Stimulated activated CD8-positive, alpha-beta memory T cell treated with anti-CD3 and anti-CD28 coated beads, Interleukin-4, amount 100 ng/mL, for 48 hours (primary cell): ENCODE measurements at regions not wholly inside any gene's neighbourhood (a gene's known extent, or its start where the extent isn't known, plus 50 kb on each side); places are given as distances from the start of the nearest gene placed in this dataset.

ENCODE experiments used
- DNase-seq: peaks from one replicate; pipeline ENCODE4 v3.0.0-alpha.2; 2020

DNA sequence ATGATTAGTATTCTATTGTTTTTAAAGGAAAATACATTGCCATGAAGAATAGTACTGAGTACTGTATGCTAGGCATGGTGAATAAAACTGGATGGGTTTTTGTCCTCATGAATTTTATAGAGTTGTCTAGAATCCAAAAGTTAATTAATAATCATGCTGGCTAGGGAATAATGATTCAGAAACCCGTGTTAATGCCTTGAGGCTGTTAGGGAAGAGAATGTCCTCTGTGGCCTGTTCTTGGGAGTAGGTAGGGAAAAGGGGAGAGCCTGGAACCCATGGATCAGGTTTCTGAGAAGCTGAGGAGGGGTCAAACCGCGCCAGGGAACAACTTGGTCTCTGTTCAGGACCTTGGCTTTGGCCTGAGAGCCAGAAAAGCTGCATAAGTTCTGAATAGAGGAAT lies 1376.3 kb upstream of the SLC10A2 start:
- no peak for DNase-seq

DNA sequence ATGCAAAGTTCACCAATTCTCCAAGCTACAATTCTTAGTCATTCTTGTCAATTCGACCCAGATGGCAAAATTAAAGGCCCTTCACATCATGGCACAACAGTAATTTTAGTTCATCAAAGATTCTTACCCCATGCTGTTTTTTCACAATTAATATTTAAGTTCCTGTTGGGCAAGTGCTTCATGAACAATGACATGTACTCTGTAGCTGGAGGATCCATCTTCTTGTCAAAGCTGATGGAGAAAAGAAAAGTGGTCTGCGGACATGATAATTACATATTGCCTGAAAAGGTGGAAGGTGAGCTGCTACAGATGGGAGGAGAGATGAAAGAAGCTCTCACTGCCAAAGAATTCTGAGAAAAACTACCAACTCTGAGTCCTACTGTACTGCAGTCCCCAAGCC lies 1370.3 kb upstream of the SLC10A2 start:
- DNase-seq, result no peak

DNA sequence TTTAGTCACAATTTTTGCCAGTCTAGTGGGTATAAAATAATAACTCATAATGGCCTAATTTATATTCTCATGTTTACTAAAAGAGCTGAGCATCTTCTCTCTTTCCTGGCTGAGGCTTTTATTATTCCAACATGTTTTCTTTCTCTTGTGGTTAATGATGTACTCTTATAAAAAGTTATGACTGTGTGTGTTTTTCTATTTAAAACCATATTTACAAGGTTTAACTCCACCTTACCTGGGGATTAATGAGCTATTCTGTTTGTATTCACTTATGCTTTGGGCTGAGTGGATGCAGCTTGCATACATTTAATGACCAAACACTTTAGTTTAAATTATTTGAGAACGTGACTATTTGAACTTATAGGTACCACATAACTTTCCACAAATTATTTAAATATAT lies 1365.7 kb upstream of the SLC10A2 start:
- no peak for DNase-seq

DNA sequence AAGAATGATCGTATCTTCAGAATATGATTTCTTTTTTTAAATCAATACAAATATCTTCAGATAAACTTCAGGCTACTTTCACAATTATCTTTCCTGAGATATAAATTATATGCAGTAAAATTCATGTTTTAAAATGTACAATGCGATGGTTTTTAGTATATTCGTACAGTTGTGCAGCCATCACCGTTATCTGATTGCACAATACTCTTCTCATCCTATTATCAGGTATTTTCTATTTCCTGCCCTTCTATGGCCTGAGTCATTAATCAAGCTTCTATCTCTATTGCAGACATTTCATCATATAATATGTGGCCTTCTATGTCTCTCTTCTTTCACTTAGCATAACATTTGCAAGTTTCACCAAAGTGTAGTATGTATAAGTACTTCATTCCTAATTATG lies 1360.2 kb upstream of the SLC10A2 start:
- no peak for DNase-seq

GRCh38 chr13:104422668-104423067 lies 1356.5 kb upstream of the SLC10A2 start:
- no peak for DNase-seq

DNA sequence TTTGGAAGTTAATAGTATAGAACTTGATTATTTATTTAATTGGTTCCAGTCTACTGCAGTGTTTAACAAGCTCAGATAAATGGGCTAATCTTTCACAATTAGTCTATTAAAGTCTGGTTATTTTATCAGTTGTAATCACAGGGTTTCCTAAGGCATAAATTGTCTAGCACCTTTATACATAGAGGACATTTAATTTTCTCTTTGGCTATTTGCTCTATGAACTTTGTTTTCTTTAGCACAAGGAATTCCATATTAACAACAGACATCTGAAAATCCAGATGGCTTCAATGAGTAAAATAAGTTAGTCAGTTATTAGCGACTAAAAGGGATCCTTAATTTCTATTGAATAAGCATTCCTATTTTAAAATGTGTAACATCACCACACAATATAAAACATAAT lies 1350.8 kb upstream of the SLC10A2 start:
- no peak for DNase-seq

GRCh38 chr13:104414771-104415170 lies 1348.6 kb upstream of the SLC10A2 start:
- DNase-seq, result no peak

GRCh38 chr13:104414181-104414580 lies 1348.0 kb upstream of the SLC10A2 start:
- no peak for DNase-seq

GRCh38 chr13:104411141-104411765 lies 1345.0 kb upstream of the SLC10A2 start:
- DNase-seq, result no peak

GRCh38 chr13:104408733-104409132 lies 1342.5 kb upstream of the SLC10A2 start:
- DNase-seq, result no peak

- no peak for DNase-seq
These were observed 1338.1 kb upstream of the SLC10A2 start for GRCh38 chr13:104404325-104404724.

DNA sequence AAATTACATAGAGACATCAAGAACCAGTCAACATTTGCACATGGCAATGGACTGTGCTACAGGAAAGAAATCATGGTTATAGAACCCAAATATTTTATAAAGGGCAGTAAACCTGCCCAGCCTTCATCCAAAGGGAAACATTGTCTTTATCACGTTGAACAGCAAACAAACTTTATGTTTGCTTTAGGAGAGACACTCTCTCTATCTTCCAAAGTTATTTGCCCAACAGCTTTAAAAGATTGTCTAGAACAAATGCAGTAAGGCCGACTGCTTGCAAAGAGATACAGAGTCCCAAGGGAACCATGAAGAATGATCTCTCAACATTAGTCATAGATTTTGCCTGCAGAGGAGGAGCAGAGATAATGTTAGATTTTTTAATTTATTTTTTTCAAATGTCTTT lies 1323.5 kb upstream of the SLC10A2 start:
- DNase-seq, result no peak

- no peak for DNase-seq
These were observed 1321.3 kb upstream of the SLC10A2 start for GRCh38 chr13:104387510-104387909.

DNA sequence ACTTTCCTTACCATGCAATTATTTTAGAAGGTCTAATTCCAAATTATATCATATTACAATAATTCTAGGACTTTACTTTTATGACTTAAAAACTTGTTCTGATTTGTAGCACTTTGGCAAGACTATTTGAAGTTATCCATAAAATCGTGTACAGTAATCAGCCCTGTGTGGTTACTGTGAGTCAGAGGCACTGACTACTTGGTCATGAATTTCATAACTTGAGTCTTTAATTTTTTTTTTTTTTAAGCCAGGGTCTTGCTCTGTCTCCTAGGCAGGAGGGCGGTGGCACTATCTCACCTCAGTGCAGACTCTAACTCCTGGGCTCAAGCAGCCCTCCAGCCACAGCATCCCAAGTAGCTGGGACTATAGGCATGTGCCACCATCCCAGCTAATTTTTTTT lies 1319.2 kb upstream of the SLC10A2 start:
- no peak for DNase-seq

DNA sequence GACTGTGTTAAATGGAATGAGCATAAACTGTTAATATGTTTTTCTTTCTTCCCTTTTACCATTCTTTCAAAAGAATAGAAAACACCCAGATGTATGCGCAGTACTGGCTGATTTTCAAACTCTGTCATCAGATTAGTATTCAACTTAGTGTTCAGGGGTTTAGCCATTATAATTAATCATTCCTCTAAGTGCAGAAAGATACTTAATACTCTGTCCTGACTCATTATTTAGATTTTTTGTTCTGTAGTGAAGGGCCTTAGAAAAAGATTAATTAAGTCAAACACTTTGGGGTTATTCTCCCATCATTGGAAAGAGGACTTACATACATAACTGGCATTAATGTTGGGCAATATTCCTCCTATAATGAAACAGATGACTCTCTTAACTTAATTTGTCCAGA lies 1316.7 kb upstream of the SLC10A2 start:
- DNase-seq, result no peak

GRCh38 chr13:104376588-104376987 lies 1310.4 kb upstream of the SLC10A2 start:
- DNase-seq, result no peak

- DNase-seq, result no peak
These were observed 1309.4 kb upstream of the SLC10A2 start for GRCh38 chr13:104375614-104376013.

- no peak for DNase-seq
These were observed 1306.0 kb upstream of the SLC10A2 start for GRCh38 chr13:104372095-104372655.

- DNase-seq, result no peak
These were observed 1299.2 kb upstream of the SLC10A2 start for GRCh38 chr13:104365430-104365829.

DNA sequence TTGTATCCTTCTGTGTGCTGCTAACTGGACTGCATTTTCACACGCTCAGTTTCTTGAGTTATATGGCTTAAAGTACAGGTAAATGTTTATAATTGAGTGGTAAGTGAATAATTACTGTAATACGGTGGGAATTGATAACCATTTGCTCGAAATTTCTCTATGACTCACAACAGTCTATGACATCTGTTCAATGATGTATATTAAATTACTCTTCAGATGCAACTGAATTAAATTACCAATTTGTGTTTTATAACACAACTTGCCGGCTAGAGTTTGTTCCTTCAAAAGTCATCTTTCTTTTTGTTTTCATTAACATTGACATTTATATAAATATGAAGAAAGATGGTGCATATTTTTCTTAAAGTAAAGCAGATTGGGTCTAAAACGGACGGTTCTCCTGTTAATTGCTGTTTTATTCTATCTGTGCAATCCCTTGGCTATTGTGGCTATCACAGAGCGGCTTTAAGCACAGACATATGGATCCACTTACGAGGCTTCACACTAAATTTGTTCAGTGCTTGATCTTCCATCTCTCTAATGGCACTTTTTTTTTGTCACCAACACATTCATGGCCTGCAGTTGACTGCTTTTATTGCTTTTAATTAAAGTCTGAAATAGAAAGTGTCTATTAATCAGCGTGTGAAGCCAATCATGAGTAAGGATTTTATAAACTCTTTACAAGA lies 1291.6 kb upstream of the SLC10A2 start:
- no peak for DNase-seq

- no peak for DNase-seq
These were observed 1291.0 kb upstream of the SLC10A2 start for GRCh38 chr13:104357174-104357573.

GRCh38 chr13:104355041-104355670 lies 1288.9 kb upstream of the SLC10A2 start:
- DNase-seq, result no peak

GRCh38 chr13:104327211-104327610 lies 1261.0 kb upstream of the SLC10A2 start:
- no peak for DNase-seq

DNA sequence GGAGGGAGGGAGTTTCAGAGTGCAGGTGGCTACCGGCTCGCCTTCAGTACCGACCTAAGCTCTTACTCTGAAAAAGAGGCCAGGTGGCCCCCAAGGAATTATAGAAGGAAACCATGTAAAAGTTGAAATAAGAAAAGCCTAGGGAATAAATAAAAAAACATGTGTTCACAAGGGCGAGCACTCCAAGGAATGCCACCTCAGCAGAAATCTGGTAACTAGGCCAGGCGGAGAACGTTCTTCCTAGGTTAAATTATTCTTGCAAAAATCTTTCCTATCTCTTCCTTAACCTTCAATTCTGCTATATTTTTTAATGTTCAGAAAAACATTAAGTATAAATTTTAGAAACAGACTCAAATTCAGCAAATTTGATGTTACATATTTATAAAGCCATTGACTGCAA lies 1260.3 kb upstream of the SLC10A2 start:
- DNase-seq, result no peak
